ENCODE measurements at regions not wholly inside any gene's neighbourhood (a gene's known extent, or its start where the extent isn't known, plus 50 kb on each side); places are given as distances from the start of the nearest gene placed in this dataset.

GRCh38 chr12:67504026-67504425, 144.5 kb upstream of the DYRK2 start:
- no peak for DNase-seq

GRCh38 chr12:67506739-67507138, 141.8 kb upstream of the DYRK2 start:
- no peak for DNase-seq

- DNase-seq, result no peak
Observed at GRCh38 chr12:67508830-67509229, 139.7 kb upstream of the DYRK2 start.

GRCh38 chr12:67509666-67510386, 138.7 kb upstream of the DYRK2 start:
- DNase-seq, result no peak

GRCh38 chr12:67512061-67512460, 136.5 kb upstream of the DYRK2 start:
- DNase-seq, result no peak

GRCh38 chr12:67514502-67514901, 134.0 kb upstream of the DYRK2 start:
- no peak for DNase-seq

- peak; percentile 45 to 49 for DNase-seq
Observed at GRCh38 chr12:67515679-67516340, 132.7 kb upstream of the DYRK2 start.

- DNase-seq, result no peak
Observed at GRCh38 chr12:67517181-67517887, 131.2 kb upstream of the DYRK2 start.

GRCh38 chr12:67519484-67520433, 128.8 kb upstream of the DYRK2 start:
- DNase-seq, result peak in 1 of 2 experiments; percentile 31

GRCh38 chr12:67520606-67521005, 127.9 kb upstream of the DYRK2 start:
- DNase-seq, result peak in 1 of 2 experiments; percentile 33

GRCh38 chr12:67522222-67522621, 126.3 kb upstream of the DYRK2 start:
- DNase-seq, result no peak

GRCh38 chr12:67523538-67523937, 125.0 kb upstream of the DYRK2 start:
- DNase-seq, result no peak

GRCh38 chr12:67524861-67525616, 123.5 kb upstream of the DYRK2 start:
- DNase-seq, result no peak

GRCh38 chr12:67525617-67525884, 123.0 kb upstream of the DYRK2 start:
- no peak for DNase-seq

- no peak for DNase-seq
Observed at GRCh38 chr12:67526129-67526528, 122.4 kb upstream of the DYRK2 start.

- DNase-seq, result no peak
Observed at GRCh38 chr12:67531051-67531450, 117.5 kb upstream of the DYRK2 start.

- DNase-seq, result no peak
Observed at GRCh38 chr12:67531501-67531900, 117.0 kb upstream of the DYRK2 start.

GRCh38 chr12:67533159-67533558, 115.4 kb upstream of the DYRK2 start:
- no peak for DNase-seq

- DNase-seq, result no peak
Observed at GRCh38 chr12:67534046-67534445, 114.5 kb upstream of the DYRK2 start.

GRCh38 chr12:67534681-67535080, 113.9 kb upstream of the DYRK2 start:
- DNase-seq, result no peak

GRCh38 chr12:67535176-67535575, 113.4 kb upstream of the DYRK2 start:
- no peak for DNase-seq

- no peak for DNase-seq
Observed at GRCh38 chr12:67535971-67536370, 112.6 kb upstream of the DYRK2 start.
